IPS-NIHi11 (cell line): ENCODE measurements at regions not wholly inside any gene's neighbourhood (a gene's known extent, or its start where the extent isn't known, plus 50 kb on each side); places are given as distances from the start of the nearest gene placed in this dataset.

Experiments used
- DNase-seq: peaks from one replicate; pipeline ENCODE4 v3.0.0; 2012; ENCODE audit warnings: mixed read lengths, low spot score

- DNase-seq = no peak
Measured at GRCh38 chr13:80590551-80590950, 249.6 kb upstream of the SPRY2 start.

GRCh38 chr13:80586356-80586755 lies 245.4 kb upstream of the SPRY2 start:
- DNase-seq = no peak

DNA sequence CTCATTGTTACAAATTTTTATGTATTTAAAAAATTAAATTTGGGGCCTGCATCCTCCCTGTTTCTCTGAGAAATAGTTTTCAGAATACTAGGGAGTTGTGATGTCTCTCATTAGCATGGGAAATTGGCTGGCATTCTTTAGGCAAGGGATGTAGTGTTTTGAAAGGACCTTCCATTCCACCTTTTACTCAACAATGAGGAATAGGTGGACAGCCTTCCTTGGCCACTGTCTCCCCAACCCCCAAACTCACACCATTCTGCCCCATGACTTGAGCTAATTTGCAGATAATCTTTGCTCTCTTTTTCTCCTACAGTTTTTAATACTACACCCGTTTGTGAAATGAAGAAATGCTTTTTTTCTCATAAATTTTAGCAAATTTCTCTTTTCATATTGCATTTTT lies 244.6 kb upstream of the SPRY2 start:
- no peak for DNase-seq

- no peak for DNase-seq
Measured at GRCh38 chr13:80584785-80585184, 243.9 kb upstream of the SPRY2 start.

- DNase-seq = no peak
Measured at GRCh38 chr13:80584306-80584705, 243.4 kb upstream of the SPRY2 start.

GRCh38 chr13:80577926-80578670 lies 237.2 kb upstream of the SPRY2 start:
- DNase-seq = no peak

GRCh38 chr13:80577285-80577684 lies 236.4 kb upstream of the SPRY2 start:
- no peak for DNase-seq

GRCh38 chr13:80574113-80574850 lies 233.4 kb upstream of the SPRY2 start:
- DNase-seq = no peak

DNA sequence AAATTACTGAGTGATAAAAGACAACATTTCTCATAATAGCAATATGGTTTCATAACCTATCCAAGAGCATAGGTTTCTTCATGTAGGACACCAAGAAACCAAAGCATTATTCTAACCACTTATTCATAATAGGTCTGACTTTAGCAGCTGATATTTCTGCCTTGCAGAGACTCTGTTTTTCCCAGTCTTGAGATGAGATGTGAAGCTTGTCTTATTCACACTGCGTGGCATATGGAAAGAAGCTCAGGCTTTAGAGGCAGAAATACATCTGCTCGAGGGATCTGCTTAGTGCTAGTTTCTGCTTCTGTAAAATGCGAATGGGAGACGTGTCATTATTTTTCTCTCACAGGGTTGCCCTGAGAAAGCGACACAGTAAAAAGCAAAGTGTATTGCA lies 232.0 kb upstream of the SPRY2 start:
- no peak for DNase-seq

GRCh38 chr13:80572308-80572922 lies 231.5 kb upstream of the SPRY2 start:
- no peak for DNase-seq

DNA sequence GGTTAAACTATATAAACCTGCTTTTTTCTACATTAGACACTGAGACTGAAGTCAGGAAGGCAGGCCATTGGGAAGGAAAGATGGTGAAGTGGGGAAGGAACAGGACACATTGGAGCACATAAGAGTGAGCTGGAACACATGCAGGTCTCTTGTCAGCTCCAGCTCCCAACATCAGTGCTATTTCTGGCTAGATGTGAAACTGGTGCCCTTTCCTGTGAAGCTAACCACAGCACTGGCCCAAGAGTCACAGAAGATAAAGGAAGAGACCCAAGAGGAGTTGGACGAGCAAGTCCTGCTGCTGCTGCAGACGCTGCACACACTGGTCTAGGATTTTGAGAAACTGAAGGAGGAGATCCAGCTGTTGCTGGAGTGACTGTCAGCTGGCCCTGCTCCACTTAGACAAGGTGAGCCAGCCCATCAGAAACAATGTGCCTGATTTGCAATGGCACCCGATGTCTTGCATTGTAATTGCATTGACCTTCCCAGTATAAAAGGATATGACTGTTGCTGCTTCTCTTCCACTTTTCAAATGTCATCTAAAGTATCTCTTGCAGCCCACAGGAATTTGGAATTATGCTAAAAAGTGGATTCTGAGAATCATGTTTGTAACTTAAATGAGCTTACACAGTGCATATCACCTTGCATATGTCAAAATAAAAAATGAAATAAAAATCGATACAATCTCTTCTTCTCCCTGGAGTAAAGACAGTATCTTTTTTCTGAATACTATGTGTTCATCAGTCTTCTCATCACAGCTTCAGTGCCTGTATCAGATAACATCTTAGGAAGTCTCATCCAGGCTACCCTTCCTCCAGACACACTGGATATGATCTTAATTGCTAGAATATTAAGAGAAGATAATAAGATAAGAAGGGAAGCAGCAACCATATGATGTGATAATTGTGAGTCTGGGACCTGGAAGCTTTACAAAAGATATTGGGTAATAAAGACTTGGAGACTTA lies 230.7 kb upstream of the SPRY2 start:
- no peak for DNase-seq

- DNase-seq = no peak
Measured at GRCh38 chr13:80563439-80563838, 222.5 kb upstream of the SPRY2 start.

DNA sequence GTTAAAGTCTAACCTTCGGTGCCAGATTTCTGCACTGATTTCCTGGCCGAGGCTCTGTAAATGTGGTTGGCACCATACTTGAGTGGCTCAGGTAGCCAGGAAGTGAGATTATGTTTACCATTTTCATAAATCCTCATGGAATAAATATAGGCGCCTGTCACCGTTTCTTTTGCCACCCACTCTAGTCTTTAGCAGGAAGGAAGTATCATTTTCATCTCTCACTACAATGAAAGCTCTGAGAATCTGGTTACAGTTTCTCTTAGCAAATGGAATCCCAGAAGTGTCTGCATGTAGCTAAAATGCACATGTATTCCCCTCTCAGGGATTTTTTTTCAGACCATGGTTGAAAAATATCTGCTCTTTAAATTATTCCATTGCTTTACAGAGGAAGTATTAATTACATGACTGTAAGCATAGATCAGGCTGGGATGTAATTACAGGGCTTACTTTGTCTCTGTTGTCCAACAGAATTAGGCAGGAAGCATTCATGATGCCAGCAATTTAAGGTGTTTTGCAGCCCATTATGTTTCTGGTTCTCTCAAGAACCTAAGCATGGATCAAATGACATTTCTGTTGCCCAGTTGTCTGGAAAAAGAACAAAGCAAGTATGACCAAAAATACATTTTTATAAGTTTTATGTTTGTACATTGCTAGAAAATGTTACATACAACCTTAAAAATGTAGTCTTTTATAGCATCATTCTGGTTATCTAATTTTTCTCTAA lies 221.7 kb upstream of the SPRY2 start:
- DNase-seq = no peak

DNA sequence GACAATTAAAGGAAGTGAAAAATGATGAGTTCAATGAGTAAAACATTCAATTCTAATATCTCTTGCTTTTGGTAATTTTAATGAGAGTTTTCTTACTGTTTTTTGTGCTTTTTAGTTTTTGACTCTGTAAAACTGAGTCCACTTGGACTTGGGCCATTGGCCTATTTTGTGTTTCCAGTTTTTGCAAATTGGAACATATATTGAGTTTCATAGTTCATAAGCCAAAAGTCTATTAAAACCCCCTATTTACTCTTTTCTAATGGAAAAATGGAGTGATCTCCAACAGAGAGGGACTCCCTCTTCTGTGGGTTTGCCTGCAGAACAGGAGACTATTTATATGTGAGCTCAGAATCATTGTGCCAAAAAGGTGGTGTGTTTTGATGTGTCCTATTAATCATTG lies 219.7 kb upstream of the SPRY2 start:
- no peak for DNase-seq

GRCh38 chr13:80559944-80560343 lies 219.0 kb upstream of the SPRY2 start:
- DNase-seq = no peak

DNA sequence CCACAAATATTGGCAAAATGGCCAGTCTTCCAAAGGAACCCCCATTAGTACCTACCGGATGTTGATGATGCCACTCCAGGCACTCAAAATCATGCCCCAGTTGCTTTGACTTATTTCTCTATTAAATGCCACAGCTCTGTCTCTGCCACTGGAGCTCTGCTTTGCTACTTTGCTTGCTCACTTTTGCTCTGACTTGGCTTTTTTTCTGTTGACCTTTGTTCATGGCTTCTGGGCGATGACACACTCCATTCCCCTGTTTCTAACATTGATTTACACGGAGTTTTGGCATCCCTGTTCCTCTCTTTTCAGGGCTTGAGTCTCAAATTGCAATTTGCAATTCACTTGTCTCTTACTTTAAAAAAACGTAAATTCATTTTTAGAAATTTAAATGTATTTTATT lies 217.1 kb upstream of the SPRY2 start:
- DNase-seq = no peak

DNA sequence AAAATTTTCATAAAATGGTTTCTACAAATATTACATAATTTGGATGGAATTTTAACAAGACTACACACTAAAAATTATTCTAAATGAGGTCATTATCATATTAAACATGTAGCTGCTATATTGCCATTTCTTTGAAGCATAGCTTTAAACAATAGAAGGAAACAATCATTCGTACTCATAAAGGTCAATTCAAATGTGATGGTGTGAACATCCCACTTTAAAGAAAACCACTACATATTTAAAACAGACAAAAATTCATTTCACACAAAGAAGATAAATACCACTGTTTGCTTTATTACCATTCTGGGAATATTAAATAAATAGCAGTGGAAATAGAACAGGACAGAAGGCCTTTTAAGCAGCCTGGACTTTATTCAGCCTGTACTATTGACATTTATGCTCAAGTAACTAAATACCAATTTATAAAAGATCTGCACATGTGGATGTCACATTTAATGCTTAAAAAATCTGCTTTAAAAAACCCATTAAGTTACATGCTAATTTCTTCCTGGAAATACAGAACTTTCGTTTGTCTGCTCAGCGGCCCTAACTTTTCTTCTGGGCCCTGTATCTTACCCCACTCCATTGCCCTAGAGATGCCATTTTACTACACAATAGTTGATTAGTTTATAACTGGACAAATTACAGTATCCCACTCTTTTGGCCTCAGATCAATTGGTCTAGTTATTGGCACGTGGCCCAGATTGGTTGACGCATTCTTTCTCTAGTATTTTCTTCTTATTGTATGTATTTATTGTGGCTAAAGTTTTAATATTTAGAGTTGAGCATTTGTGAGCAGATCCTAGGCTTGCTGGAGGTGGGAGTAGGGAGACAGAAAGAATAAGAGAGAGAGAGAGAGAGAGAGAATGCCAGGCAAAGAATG lies 215.1 kb upstream of the SPRY2 start:
- no peak for DNase-seq

DNA sequence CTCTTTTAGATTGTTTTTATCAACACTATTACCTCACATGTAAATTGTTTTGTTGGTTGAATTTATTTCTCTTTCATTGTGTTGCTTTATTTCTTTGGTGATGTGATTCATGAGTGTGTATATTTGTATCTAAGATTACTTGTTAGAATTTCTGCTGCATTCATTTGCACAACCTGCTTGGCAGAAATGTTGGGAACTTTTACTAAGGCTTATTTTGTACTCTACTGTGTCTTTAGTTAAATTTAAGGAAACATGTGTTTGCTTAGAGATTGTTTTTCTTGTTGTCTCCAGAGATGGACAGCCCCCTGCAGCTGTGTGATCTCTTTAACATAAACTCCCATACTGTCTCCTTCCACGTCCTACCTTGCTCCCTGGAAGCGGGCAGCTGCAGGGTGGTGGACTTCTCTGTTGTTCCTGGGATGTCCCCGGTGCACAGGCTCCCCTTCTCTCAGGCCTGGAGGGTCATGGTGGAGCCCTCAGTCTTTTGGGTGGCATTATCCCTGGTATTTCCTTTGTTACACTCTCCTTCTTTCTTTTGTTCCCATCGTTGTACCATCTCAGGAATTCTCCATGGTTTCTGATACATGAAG lies 212.0 kb upstream of the SPRY2 start:
- DNase-seq = no peak

DNA sequence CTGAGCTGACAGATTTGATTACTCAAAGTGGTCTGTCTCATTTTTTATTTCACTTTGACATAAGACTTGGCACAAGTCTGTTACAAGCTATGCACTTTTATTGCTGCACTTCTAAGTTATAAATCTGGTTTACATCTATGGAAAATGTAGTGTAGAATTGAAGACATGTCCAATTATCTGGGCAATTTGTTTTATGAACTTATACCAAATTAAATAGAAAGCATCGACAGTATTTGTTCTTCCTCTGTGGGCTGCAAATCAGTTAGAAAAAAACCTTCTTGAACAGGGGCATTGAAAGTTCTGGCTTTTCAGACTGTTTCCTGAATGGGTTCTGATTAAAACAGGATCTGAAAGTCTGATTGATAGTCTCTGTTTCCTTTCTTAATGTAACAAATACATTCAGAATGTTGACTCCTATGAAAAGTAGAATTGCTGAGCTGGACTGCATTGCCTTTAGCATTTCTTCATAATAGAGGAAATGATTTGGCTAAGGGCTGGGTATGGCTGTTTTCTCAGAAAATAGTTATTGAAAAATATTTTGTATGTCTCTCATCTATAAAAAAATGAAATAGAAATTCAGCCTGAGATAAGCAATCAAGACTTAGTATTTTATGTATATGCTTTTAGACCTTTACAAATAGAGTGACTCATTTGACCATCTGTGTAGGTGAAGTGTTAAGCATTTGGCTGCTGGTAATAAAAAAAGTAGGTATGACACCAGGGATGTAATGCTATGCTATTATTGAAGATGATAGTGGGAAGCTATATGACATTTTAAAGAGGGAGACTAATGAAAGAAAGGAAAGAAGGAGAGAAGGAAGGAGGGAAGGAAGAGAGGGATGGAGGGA lies 210.9 kb upstream of the SPRY2 start:
- DNase-seq = no peak
